ENCODE measurements at regions not wholly inside any gene's neighbourhood (a gene's known extent, or its start where the extent isn't known, plus 50 kb on each side); places are given as distances from the start of the nearest gene placed in this dataset.

DNA sequence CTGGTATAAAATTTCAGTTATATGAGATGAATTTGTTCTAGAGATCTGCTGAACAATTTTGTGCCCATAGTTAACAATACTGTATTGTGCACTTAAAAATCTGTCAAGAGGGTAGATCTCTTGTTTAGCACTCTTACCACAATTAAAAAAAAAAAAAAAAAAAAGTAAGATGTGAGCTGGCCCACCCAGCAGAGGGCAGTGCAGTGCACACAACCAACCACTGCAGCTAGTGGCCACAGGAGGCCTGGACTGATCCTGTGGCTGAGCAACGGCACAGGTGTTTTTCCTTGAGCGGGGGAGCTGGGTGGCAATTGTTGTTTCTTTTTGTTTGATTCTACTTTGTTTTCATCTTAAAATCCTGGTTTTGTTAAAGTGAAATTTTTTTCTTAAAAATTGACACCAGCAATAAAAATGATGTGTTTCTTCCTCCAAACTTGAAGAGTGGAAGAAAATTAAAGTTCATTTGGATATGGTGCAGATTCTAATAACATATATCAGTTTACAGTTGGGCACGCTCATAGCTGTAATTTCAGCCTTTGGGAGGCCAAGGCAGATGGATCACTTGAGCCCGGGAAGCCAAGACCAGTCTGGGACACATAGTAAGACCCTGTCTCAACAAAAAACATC lies 171.1 kb upstream of the TBX20 start:
- TF ChIP-seq, protein P1, sequence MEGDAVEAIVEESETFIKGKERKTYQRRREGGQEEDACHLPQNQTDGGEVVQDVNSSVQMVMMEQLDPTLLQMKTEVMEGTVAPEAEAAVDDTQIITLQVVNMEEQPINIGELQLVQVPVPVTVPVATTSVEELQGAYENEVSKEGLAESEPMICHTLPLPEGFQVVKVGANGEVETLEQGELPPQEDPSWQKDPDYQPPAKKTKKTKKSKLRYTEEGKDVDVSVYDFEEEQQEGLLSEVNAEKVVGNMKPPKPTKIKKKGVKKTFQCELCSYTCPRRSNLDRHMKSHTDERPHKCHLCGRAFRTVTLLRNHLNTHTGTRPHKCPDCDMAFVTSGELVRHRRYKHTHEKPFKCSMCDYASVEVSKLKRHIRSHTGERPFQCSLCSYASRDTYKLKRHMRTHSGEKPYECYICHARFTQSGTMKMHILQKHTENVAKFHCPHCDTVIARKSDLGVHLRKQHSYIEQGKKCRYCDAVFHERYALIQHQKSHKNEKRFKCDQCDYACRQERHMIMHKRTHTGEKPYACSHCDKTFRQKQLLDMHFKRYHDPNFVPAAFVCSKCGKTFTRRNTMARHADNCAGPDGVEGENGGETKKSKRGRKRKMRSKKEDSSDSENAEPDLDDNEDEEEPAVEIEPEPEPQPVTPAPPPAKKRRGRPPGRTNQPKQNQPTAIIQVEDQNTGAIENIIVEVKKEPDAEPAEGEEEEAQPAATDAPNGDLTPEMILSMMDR (IDR thresholded peaks at IDR 0.05; ENCODE audit: low read length): peak; percentile 79
- TF ChIP-seq EZH2 (IDR thresholded peaks at IDR 0.05; ENCODE audit: borderline replicate concordance, low read length): no peak

All from OCI-LY1 (cell line).